ENCODE measurements at regions not wholly inside any gene's neighbourhood (a gene's known extent, or its start where the extent isn't known, plus 50 kb on each side); places are given as distances from the start of the nearest gene placed in this dataset.

GRCh38 chr6:169320013-169320412, 66.4 kb upstream of the THBS2 start (continued):
- no peak for TF ChIP-seq ZBTB33 (IDR thresholded peaks at IDR 0.05; ENCODE audit: borderline replicate concordance, low read depth)
- TF ChIP-seq GATA2 (CRISPR knock-in tag; IDR thresholded peaks at IDR 0.05) = no peak
- TF ChIP-seq TCF12 (IDR thresholded peaks at IDR 0.05) = no peak
- no peak for TF ChIP-seq CHD2 (IDR thresholded peaks at IDR 0.05; ENCODE audit: low read length, partially characterized antibody)
- no peak for TF ChIP-seq USF2 (IDR thresholded peaks at IDR 0.05; ENCODE audit: borderline replicate concordance, low read depth, low read length)
- no peak for TF ChIP-seq CTCF (IDR thresholded peaks at IDR 0.05)
- no peak for TF ChIP-seq RAD21 (IDR thresholded peaks at IDR 0.05; ENCODE audit: low read length)
- TF ChIP-seq YY1 (IDR thresholded peaks at IDR 0.05; ENCODE audit: low read depth) = no peak

GRCh38 chr6:169317441-169318202, 64.0 kb upstream of the THBS2 start:
- POLR2A ChIA-PET = no interaction called here
- CTCF ChIA-PET = no interaction called here
- no peak for DNase-seq

More at GRCh38 chr6:169317441-169318202, 64.0 kb upstream of the THBS2 start:
- Histone ChIP-seq H3F3A (replicated peaks; ENCODE audit: insufficient read depth) (no peaks in the 10 kb centered on the region), H3K9me3 (no peaks in the 10 kb centered on the region), H3K9ac (no peak overlapping the region), H3K27me3 (ENCODE audit: insufficient read depth) (no peaks in the 10 kb centered on the region), H3K4me1 (ENCODE audit: control insufficient read depth in 1 of 2, insufficient read depth in 2 of 2, low read depth in 1 of 2, low read length in 1 of 2) (no peaks in the 10 kb centered on the region), H3K27ac (ENCODE audit: low read depth in 2 of 2, low read length in 1 of 2) (no peak overlapping the region), H2AFZ (ENCODE audit: low read depth) (no peak overlapping the region), H3K36me3 (replicated peaks in 1 of 2; ENCODE audit: control insufficient read depth in 1 of 2, insufficient read depth in 2 of 2, low read length in 1 of 2) (no peaks in the 10 kb centered on the region), H3K9me2 (no peaks in the 10 kb centered on the region), H3K79me2 (ENCODE audit: insufficient read depth) (no peaks in the 10 kb centered on the region), H3K4me2 (no peak overlapping the region), H4K20me1 (ENCODE audit: insufficient read depth) (no peaks in the 10 kb centered on the region), H3K4me3 (ENCODE audit: low read depth in 2 of 2, low read length in 1 of 2) (no peak overlapping the region)
- TF ChIP-seq ELF1 (IDR thresholded peaks at IDR 0.05) = no peak
- no peak for TF ChIP-seq JUND (IDR thresholded peaks at IDR 0.05)
- no peak for TF ChIP-seq TAF1 (IDR thresholded peaks at IDR 0.05; ENCODE audit: borderline replicate concordance, low read depth, low read length)
- no peak for TF ChIP-seq FOXJ3 (CRISPR knock-in tag; IDR thresholded peaks at IDR 0.05)
- no peak for TF ChIP-seq MEF2A (IDR thresholded peaks at IDR 0.05; ENCODE audit: borderline replicate concordance, low read depth)
- TF ChIP-seq RAD21 (IDR thresholded peaks at IDR 0.05; ENCODE audit: low read length) = no peak
- TF ChIP-seq REST (IDR thresholded peaks at IDR 0.05; ENCODE audit: low read depth, low read length) = no peak
- TF ChIP-seq TCF12 (IDR thresholded peaks at IDR 0.05) = no peak
- TF ChIP-seq RCOR1 (IDR thresholded peaks at IDR 0.05; ENCODE audit: low read length) = no peak
- TF ChIP-seq RFX5 (IDR thresholded peaks at IDR 0.05; ENCODE audit: low read length) = no peak
- WGBS (ENCODE audit: low lambda C conversion rate) = 59% methylated on average over 15 of the region's 26 CpGs
